Liver (tissue), 8 donors: ENCODE measurements at regions not wholly inside any gene's neighbourhood (a gene's known extent, or its start where the extent isn't known, plus 50 kb on each side); places are given as distances from the start of the nearest gene placed in this dataset.

Experiments
- DNase-seq: peaks from one replicate; pipeline ENCODE4 v3.0.0-alpha.2; 2017; ENCODE audit warnings: low spot score
- H3K27ac ChIP-seq, 2 donors: one replicate each; pipeline ENCODE4 v1.7.0; 2013; ENCODE audit warnings: inconsistent platforms in 2 of 2, low read length in 2 of 2, control low read depth in 1 of 2, low read depth in 1 of 2, mild to moderate bottlenecking in 1 of 2
- H3K27me3 ChIP-seq, 4 donors: one replicate each; pipeline versions ENCODE4 v1.6.1 to v1.7.0; 2013; ENCODE audit warnings: low read length in 3 of 4, inconsistent platforms in 1 of 4, mild to moderate bottlenecking in 1 of 4, moderate library complexity in 1 of 4; ENCODE audit not compliant: control insufficient read depth in 4 of 4, insufficient read depth in 4 of 4
- H3K36me3 ChIP-seq, 4 donors: one replicate each; pipeline versions ENCODE4 v1.6.1 to v1.7.0; 2013; ENCODE audit warnings: low read length in 3 of 4, mild to moderate bottlenecking in 3 of 4, low read depth in 1 of 4, moderate library complexity in 1 of 4; ENCODE audit not compliant: control insufficient read depth in 4 of 4, insufficient read depth in 3 of 4
- H3K4me1 ChIP-seq, 4 donors: one replicate each; pipeline versions ENCODE4 v1.6.1 to v1.7.0; 2013; ENCODE audit warnings: low read length in 3 of 4, mild to moderate bottlenecking in 3 of 4, moderate library complexity in 1 of 4; ENCODE audit not compliant: control insufficient read depth in 4 of 4, insufficient read depth in 4 of 4
- H3K4me3 ChIP-seq, 3 donors: one replicate each; pipeline versions ENCODE4 v1.6.1 to v1.7.0; 2013; ENCODE audit warnings: low read length in 3 of 3, control low read depth in 1 of 3, low read depth in 1 of 3, mild to moderate bottlenecking in 1 of 3
- H3K9ac ChIP-seq, 2 donors: one replicate each; pipeline ENCODE4 v1.7.0; 2013; ENCODE audit warnings: low read length in 2 of 2, mild to moderate bottlenecking in 2 of 2, moderate library complexity in 2 of 2, control low read depth in 1 of 2, low read depth in 1 of 2
- H3K9me3 ChIP-seq, 4 donors: one replicate each; pipeline versions ENCODE4 v1.6.1 to v1.7.0; 2013; ENCODE audit warnings: low read length in 3 of 4; ENCODE audit not compliant: control insufficient read depth in 4 of 4
- EGR1 ChIP-seq, 2 donors: IDR thresholded peaks; 2 replicates each; pipeline ENCODE4 v1.6.1; 2016 to 2018; ENCODE audit warnings: antibody characterized with exemption in 2 of 2, low read depth in 2 of 2
- FOXA2 ChIP-seq: IDR thresholded peaks from 2 replicates; pipeline ENCODE4 v1.6.1; 2016; ENCODE audit warnings: antibody characterized with exemption
- GABPA ChIP-seq, 2 donors: IDR thresholded peaks in 1 of 2; conservative IDR thresholded peaks in 1 of 2; 2 replicates each; pipeline ENCODE4 v1.6.1; 2016; ENCODE audit warnings: antibody characterized with exemption in 2 of 2, mild to moderate bottlenecking in 1 of 2, moderate library complexity in 1 of 2
- HNF4A ChIP-seq, 2 donors: conservative IDR thresholded peaks; 2 replicates each; pipeline ENCODE4 v1.6.1; 2016; ENCODE audit warnings: antibody characterized with exemption in 2 of 2, mild to moderate bottlenecking in 2 of 2
- HNF4G ChIP-seq: IDR thresholded peaks from 2 replicates; pipeline ENCODE4 v1.6.1; 2016; ENCODE audit warnings: antibody characterized with exemption
- JUND ChIP-seq, 2 donors: IDR thresholded peaks; 2 replicates each; pipeline ENCODE4 v1.6.1; 2016; ENCODE audit warnings: antibody characterized with exemption in 2 of 2
- NR2F2 ChIP-seq: IDR thresholded peaks from 2 replicates; pipeline ENCODE4 v1.6.1; 2016; ENCODE audit warnings: antibody characterized with exemption
- RAD21 ChIP-seq, 2 donors: IDR thresholded peaks; 2 replicates each; pipeline ENCODE4 v1.6.1; 2016; ENCODE audit warnings: antibody characterized with exemption in 2 of 2, mild to moderate bottlenecking in 2 of 2
- RXRA ChIP-seq, 2 donors: IDR thresholded peaks; 2 replicates each; pipeline ENCODE4 v1.6.1; 2017 to 2018; ENCODE audit warnings: antibody characterized with exemption in 2 of 2, mild to moderate bottlenecking in 1 of 2
- SP1 ChIP-seq: IDR thresholded peaks from 2 replicates; pipeline ENCODE4 v1.6.1; 2018; ENCODE audit warnings: antibody characterized with exemption, mild to moderate bottlenecking
- TAF1 ChIP-seq: conservative IDR thresholded peaks from 2 replicates; pipeline ENCODE4 v1.6.1; 2016; ENCODE audit warnings: antibody characterized with exemption, mild to moderate bottlenecking
- YY1 ChIP-seq: IDR thresholded peaks from 2 replicates; pipeline ENCODE4 v1.6.1; 2016; ENCODE audit warnings: antibody characterized with exemption, mild to moderate bottlenecking
- WGBS: extraction: QIAGEN DNeasy Blood & Tissue Kit; methylation state at CpG from one replicate; pipeline ENCODE4 v1.1.7; 2013; 5-methylcytosine and 5-hydroxymethylcytosine counted together
- TF ChIP-seq, protein P1 (sequence below): IDR thresholded peaks from 2 replicates; pipeline ENCODE4 v1.6.1; 2016; ENCODE audit warnings: antibody characterized with exemption
- TF ChIP-seq, protein P2 (sequence below): fragments of 150-350 bp; IDR thresholded peaks from 2 replicates; pipeline ENCODE4 v1.5.1; 2017; ENCODE audit warnings: improper control_type of control experiment, low read depth, low read length; ENCODE audit not compliant: missing input control
- TF ChIP-seq, protein P3 (sequence below): IDR thresholded peaks from 2 replicates; pipeline ENCODE4 v1.6.1; 2016; ENCODE audit warnings: antibody characterized with exemption
- TF ChIP-seq, protein P4 (sequence below): IDR thresholded peaks from 2 replicates; pipeline ENCODE4 v1.6.1; 2016; ENCODE audit warnings: antibody characterized with exemption
- donor health status: healthy.
- donor health status: healthy.
- donor health status: healthy.
- donor health status: healthy.
- donor health status: healthy.

DNA sequence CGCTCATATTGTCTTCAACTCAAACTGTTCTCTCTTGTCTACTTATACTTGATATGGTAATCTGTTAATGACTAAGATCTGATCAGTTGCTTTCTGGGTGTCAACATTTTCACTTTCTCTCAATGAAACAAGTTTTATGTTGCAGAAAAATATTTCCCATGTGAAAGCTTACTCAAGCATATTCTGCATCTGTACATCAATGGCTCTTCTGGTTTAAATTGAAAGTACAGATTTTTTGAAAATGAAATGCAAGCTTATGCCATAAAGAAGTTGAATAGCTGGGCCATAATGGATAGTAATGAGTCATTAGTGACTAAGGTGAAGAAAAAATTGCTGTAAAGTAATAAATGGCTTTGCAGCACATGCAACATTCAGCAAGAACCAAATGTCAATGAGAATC lies 140.7 kb downstream of the BCHE start:
- TF ChIP-seq RAD21 (IDR thresholded peaks at IDR 0.05) = no peak
- no peak for TF ChIP-seq FOXA2
- TF ChIP-seq NR2F2 = no peak
- no peak for TF ChIP-seq HNF4G
- TF ChIP-seq GABPA (IDR thresholded peaks at IDR 0.05 in 1 of 2, conservative IDR thresholded peaks at IDR 0.05 in 1 of 2) = no peak
- TF ChIP-seq, protein P1, sequence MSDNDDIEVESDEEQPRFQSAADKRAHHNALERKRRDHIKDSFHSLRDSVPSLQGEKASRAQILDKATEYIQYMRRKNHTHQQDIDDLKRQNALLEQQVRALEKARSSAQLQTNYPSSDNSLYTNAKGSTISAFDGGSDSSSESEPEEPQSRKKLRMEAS = no peak
- TF ChIP-seq EGR1 (IDR thresholded peaks at IDR 0.05; ENCODE audit: low read depth in 2 of 2) = no peak
- TF ChIP-seq YY1 = no peak
- TF ChIP-seq, protein P2, sequence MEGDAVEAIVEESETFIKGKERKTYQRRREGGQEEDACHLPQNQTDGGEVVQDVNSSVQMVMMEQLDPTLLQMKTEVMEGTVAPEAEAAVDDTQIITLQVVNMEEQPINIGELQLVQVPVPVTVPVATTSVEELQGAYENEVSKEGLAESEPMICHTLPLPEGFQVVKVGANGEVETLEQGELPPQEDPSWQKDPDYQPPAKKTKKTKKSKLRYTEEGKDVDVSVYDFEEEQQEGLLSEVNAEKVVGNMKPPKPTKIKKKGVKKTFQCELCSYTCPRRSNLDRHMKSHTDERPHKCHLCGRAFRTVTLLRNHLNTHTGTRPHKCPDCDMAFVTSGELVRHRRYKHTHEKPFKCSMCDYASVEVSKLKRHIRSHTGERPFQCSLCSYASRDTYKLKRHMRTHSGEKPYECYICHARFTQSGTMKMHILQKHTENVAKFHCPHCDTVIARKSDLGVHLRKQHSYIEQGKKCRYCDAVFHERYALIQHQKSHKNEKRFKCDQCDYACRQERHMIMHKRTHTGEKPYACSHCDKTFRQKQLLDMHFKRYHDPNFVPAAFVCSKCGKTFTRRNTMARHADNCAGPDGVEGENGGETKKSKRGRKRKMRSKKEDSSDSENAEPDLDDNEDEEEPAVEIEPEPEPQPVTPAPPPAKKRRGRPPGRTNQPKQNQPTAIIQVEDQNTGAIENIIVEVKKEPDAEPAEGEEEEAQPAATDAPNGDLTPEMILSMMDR = no peak
- TF ChIP-seq, protein P3, sequence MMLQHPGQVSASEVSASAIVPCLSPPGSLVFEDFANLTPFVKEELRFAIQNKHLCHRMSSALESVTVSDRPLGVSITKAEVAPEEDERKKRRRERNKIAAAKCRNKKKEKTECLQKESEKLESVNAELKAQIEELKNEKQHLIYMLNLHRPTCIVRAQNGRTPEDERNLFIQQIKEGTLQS = no peak
- no peak overlapping the region for H3K9ac ChIP-seq
- 95% methylated on average over 1 of the region's 1 CpG for WGBS

DNA sequence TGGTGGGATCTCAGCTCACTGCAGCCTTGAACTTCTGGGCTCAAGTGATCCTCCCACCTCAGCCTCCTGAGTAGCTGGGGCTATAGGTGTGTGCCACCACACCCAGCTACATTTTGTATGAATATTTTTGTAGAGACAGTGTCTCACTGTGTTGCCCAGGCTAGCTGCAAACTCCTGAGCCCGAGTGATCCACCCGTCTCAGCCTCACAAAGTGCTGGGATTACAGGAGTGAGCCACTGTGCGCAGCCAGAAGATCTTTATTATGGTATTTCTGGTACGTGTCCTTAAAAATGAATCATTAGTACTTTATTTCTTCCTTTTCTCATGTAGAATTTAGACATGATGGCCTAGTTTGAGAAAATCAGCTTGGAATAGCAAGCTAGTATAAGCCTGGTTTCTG lies 153.3 kb downstream of the BCHE start:
- Histone ChIP-seq H3K27ac (no peak overlapping the region), H3K4me3 (peak overlapping the region; percentile 32 to 50 (median 36)), H3K27me3 (no peaks in the 10 kb centered on the region), H3K4me1 (peaks cover 0 to 7% (median 1%) of the 10 kb centered on the region in 4 donors), H3K9ac (peak overlapping the region in 1 of 2 donors; percentile 28), H3K36me3 (no peaks in the 10 kb centered on the region), H3K9me3 (no peaks in the 10 kb centered on the region)
- DNase-seq = no peak
- WGBS = 88% methylated on average over 4 of the region's 4 CpGs
- no peak for TF ChIP-seq SP1
- TF ChIP-seq HNF4A (conservative IDR thresholded peaks at IDR 0.05) = no peak
- TF ChIP-seq, protein P2 = no peak
- no peak for TF ChIP-seq RXRA (IDR thresholded peaks at IDR 0.05)
- TF ChIP-seq YY1 = no peak
- TF ChIP-seq HNF4G = no peak
- no peak for TF ChIP-seq TAF1

More for the DNA sequence above, 140.7 kb downstream of the BCHE start:
- no peaks in the 10 kb centered on the region for H3K9me3 ChIP-seq
- no peak overlapping the region for H3K4me3 ChIP-seq
- H3K36me3 ChIP-seq = no peaks in the 10 kb centered on the region
- H3K27me3 ChIP-seq = no peaks in the 10 kb centered on the region
- H3K27ac ChIP-seq = no peak overlapping the region
- no peak for DNase-seq
- H3K4me1 ChIP-seq = no peaks in the 10 kb centered on the region

DNA sequence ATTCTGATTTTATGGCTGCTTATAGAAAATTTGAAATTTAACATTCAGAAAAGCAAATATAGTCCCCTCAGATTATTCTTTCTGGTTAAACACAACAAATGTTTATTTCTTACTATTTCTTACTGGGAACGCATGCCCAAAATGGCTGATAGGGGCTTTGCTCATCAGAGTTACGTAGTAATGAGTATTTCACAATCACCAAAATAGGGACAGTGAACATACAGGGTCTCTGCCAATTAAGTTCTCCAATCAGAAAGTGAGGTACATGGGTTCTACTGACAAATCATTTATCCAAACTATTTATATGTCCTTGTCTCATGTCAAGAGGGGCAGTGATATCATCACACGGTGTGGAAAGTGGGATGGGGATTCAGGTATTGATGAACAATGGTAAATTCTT lies 154.5 kb downstream of the BCHE start:
- WGBS = 89% methylated on average over 3 of the region's 3 CpGs
- H3K4me1 ChIP-seq = peaks cover 0 to 7% (median 1%) of the 10 kb centered on the region in 4 donors
- no peak overlapping the region for H3K4me3 ChIP-seq
- H3K9me3 ChIP-seq = no peaks in the 10 kb centered on the region
- DNase-seq = no peak
- H3K36me3 ChIP-seq = no peaks in the 10 kb centered on the region
- H3K9ac ChIP-seq = no peak overlapping the region
- H3K27ac ChIP-seq = no peak overlapping the region
- H3K27me3 ChIP-seq = no peaks in the 10 kb centered on the region
- TF ChIP-seq, protein P1 = no peak
- TF ChIP-seq, protein P2 = no peak
- no peak for TF ChIP-seq JUND (IDR thresholded peaks at IDR 0.05)
- TF ChIP-seq TAF1 = no peak
- TF ChIP-seq, protein P4, sequence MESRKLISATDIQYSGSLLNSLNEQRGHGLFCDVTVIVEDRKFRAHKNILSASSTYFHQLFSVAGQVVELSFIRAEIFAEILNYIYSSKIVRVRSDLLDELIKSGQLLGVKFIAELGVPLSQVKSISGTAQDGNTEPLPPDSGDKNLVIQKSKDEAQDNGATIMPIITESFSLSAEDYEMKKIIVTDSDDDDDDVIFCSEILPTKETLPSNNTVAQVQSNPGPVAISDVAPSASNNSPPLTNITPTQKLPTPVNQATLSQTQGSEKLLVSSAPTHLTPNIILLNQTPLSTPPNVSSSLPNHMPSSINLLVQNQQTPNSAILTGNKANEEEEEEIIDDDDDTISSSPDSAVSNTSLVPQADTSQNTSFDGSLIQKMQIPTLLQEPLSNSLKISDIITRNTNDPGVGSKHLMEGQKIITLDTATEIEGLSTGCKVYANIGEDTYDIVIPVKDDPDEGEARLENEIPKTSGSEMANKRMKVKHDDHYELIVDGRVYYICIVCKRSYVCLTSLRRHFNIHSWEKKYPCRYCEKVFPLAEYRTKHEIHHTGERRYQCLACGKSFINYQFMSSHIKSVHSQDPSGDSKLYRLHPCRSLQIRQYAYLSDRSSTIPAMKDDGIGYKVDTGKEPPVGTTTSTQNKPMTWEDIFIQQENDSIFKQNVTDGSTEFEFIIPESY = no peak
- TF ChIP-seq EGR1 (IDR thresholded peaks at IDR 0.05; ENCODE audit: low read depth in 2 of 2) = no peak
- no peak for TF ChIP-seq SP1
- no peak for TF ChIP-seq HNF4G
- no peak for TF ChIP-seq GABPA (IDR thresholded peaks at IDR 0.05 in 1 of 2, conservative IDR thresholded peaks at IDR 0.05 in 1 of 2)
